GM12878 (cell line): ENCODE measurements at regions not wholly inside any gene's neighbourhood (a gene's known extent, or its start where the extent isn't known, plus 50 kb on each side); places are given as distances from the start of the nearest gene placed in this dataset.

ENCODE experiments used
- ATAC-seq: fragments of 200-7000 bp; cut with Tn5 transposase; 3 replicates; pipeline ENCODE4 v1.9.1; 2020; ENCODE audit warnings: mild to moderate bottlenecking, moderate library complexity
- BruUV-seq: library from RNA; stranded (reverse); fragments of 400-500 nt; replicated peaks from 2 replicates; lab custom pipeline; 2021; lab: Mats Ljungman, UMichigan
- CTCF ChIA-PET: fragments of 300-600 bp; sonication (Branson Sonifier 250); formaldehyde crosslinking; extraction: SDS; loops from one replicate; lab custom pipeline; 2021; ENCODE audit warnings: inconsistent platforms; lab: Yijun Ruan, JAX
- POLR2A ChIA-PET: fragments of 350-600 bp; formaldehyde crosslinking; extraction: SDS; loops from one replicate; lab custom pipeline; 2021; ENCODE audit warnings: inconsistent platforms; lab: Charles Lee
- RAD21 ChIA-PET: fragments of 300-600 bp; sonication (Branson Sonifier 250); formaldehyde crosslinking; loops from one replicate; lab custom pipeline; 2023; ENCODE audit warnings: antibody characterized with exemption; ENCODE audit not compliant: unreplicated experiment; lab: Charles Lee
- SMC1A ChIA-PET: fragments of 300-600 bp; sonication (Branson Sonifier 250); formaldehyde crosslinking; loops from one replicate; lab custom pipeline; 2023; ENCODE audit not compliant: unreplicated experiment, uncharacterized antibody; lab: Charles Lee
- DNase-seq: peaks from one replicate; pipeline ENCODE4 v3.0.0-alpha.2; 2011; ENCODE audit warnings: low read depth, low spot score
- FAIRE-seq: peaks from 3 replicates; lab custom pipeline; 2011; peaks lifted over from hg19 to GRCh38; lab: Jason Lieb, UNC
- H2AFZ ChIP-seq: 2 replicates; pipeline ENCODE4 v1.6.0; 2011; ENCODE audit warnings: low read depth, low read length, control low read depth; ENCODE audit not compliant: control insufficient read depth
- H3K27ac ChIP-seq: 2 replicates; pipeline ENCODE4 v1.5.1; 2011; ENCODE audit warnings: control low read depth; ENCODE audit not compliant: control insufficient read depth, insufficient read depth
- H3K27me3 ChIP-seq, 2 experiments: replicated peaks in 1 of 2; 2 replicates each; pipeline versions ENCODE4 v1.6.0 to v1.6.1; 2011; ENCODE audit warnings: low read length in 1 of 2; ENCODE audit not compliant: control insufficient read depth in 2 of 2, insufficient read depth in 2 of 2
- H3K36me3 ChIP-seq, 2 experiments: 2 replicates each; pipeline ENCODE4 v1.5.1; 2011; ENCODE audit warnings: low read length in 1 of 2; ENCODE audit not compliant: control insufficient read depth in 2 of 2, insufficient read depth in 2 of 2
- H3K4me1 ChIP-seq: 2 replicates; pipeline ENCODE4 v1.6.1; 2011; ENCODE audit warnings: mild to moderate bottlenecking, low read length, moderate library complexity, mixed read lengths; ENCODE audit not compliant: control insufficient read depth, insufficient read depth
- H3K4me2 ChIP-seq: 2 replicates; pipeline ENCODE4 v1.6.0; 2011; ENCODE audit warnings: control low read depth; ENCODE audit not compliant: control insufficient read depth, insufficient read depth
- H3K4me3 ChIP-seq: fragments of 200-600 bp; sonication (generic); 2 replicates; pipeline ENCODE4 v1.5.1; 2016
- H3K79me2 ChIP-seq: 2 replicates; pipeline ENCODE4 v1.6.0; 2011; ENCODE audit warnings: low read length; ENCODE audit not compliant: control insufficient read depth, insufficient read depth
- H3K9ac ChIP-seq: 2 replicates; pipeline ENCODE4 v1.8.0; 2011; ENCODE audit warnings: low read length, control low read depth, mixed read lengths; ENCODE audit not compliant: control insufficient read depth, insufficient read depth
- H3K9me3 ChIP-seq: replicated peaks from 3 replicates; pipeline ENCODE4 v1.5.1; 2011; ENCODE audit warnings: mild to moderate bottlenecking, low read length; ENCODE audit not compliant: control insufficient read depth, insufficient read depth
- H4K20me1 ChIP-seq: 2 replicates; pipeline ENCODE4 v1.6.0; 2011; ENCODE audit not compliant: control insufficient read depth, insufficient read depth
- BACH1 ChIP-seq: fragments of 450-650 bp; IDR thresholded peaks from 2 replicates; pipeline ENCODE4 v1.6.1; 2017; ENCODE audit warnings: mild to moderate bottlenecking, borderline replicate concordance
- CHD4 ChIP-seq: fragments of 200-600 bp; sonication (generic); IDR thresholded peaks from 2 replicates; pipeline ENCODE4 v1.6.1; 2016; ENCODE audit warnings: mild to moderate bottlenecking
- DPF2 ChIP-seq: fragments of 450-650 bp; IDR thresholded peaks from 2 replicates; pipeline ENCODE4 v1.6.1; 2017; ENCODE audit warnings: mild to moderate bottlenecking
- HDAC2 ChIP-seq: fragments of 200-600 bp; sonication (generic); IDR thresholded peaks from 2 replicates; pipeline ENCODE4 v1.6.1; 2017
- KLF5 ChIP-seq: fragments of 450-650 bp; IDR thresholded peaks from 2 replicates; pipeline ENCODE4 v1.6.1; 2014; ENCODE audit warnings: mild to moderate bottlenecking; ENCODE audit not compliant: partially characterized antibody
- MTA2 ChIP-seq: fragments of 450-650 bp; IDR thresholded peaks from 2 replicates; pipeline ENCODE4 v1.6.1; 2016; ENCODE audit warnings: low read depth, mild to moderate bottlenecking, moderate library complexity
- SIN3A ChIP-seq: IDR thresholded peaks from 2 replicates; pipeline ENCODE4 v1.6.1; 2012; ENCODE audit warnings: low read depth, low read length, improper control_type of control experiment
- SREBF2 ChIP-seq: IDR thresholded peaks from 2 replicates; pipeline ENCODE4 v1.6.1; 2012; ENCODE audit warnings: mild to moderate bottlenecking, low read length
- SUZ12 ChIP-seq: fragments of 200-600 bp; sonication (generic); IDR thresholded peaks from one replicate; pipeline ENCODE4 v1.6.1; 2018; ENCODE audit warnings: antibody characterized with exemption, mild to moderate bottlenecking; ENCODE audit not compliant: unreplicated experiment
- TARDBP ChIP-seq: IDR thresholded peaks from 2 replicates; pipeline ENCODE4 v1.6.1; 2016; ENCODE audit warnings: borderline replicate concordance
- TBL1XR1 ChIP-seq: IDR thresholded peaks from 2 replicates; pipeline ENCODE4 v1.6.1; 2012; ENCODE audit warnings: low read depth, low read length, improper control_type of control experiment
- ZNF217 ChIP-seq: fragments of 450-650 bp; IDR thresholded peaks from 2 replicates; pipeline ENCODE4 v1.6.1; 2017; ENCODE audit warnings: antibody characterized with exemption, mild to moderate bottlenecking
- WGBS: methylation state at CpG from one replicate; pipeline ENCODE4 v1.1.6; 2016; ENCODE audit warnings: low lambda C conversion rate; ENCODE audit not compliant: insufficient replicate concordance, insufficient coverage; ENCODE audit errors: missing lambda C conversion rate; 5-methylcytosine and 5-hydroxymethylcytosine counted together
- in situ Hi-C: fragments of 300-500 bp; cut with MboI; formaldehyde crosslinking; loops from 9 replicates; pipeline ENCODE4 v1.14.3; 2018; ENCODE audit warnings: mixed read lengths
- intact Hi-C: fragments of 100-400 bp; cut with micrococcal nuclease; formaldehyde crosslinking; loops from one replicate; pipeline ENCODE4 v1.14.2; 2022; ENCODE audit not compliant: unreplicated experiment
- TF ChIP-seq, protein P1 (sequence below): IDR thresholded peaks from 2 replicates; pipeline ENCODE4 v1.6.1; 2012; ENCODE audit warnings: low read depth, low read length, improper control_type of control experiment
- TF ChIP-seq, protein P2 (sequence below): fragments of 450-650 bp; IDR thresholded peaks from 2 replicates; pipeline ENCODE4 v1.6.1; 2017; ENCODE audit warnings: antibody characterized with exemption, mild to moderate bottlenecking, moderate library complexity
- TF ChIP-seq, protein P3 (sequence below): fragments of 450-650 bp; formaldehyde crosslinking; IDR thresholded peaks from 2 replicates; pipeline ENCODE4 v1.4.0; 2022; ENCODE audit warnings: mild to moderate bottlenecking, moderate library complexity

GRCh38 chr22:22754268-22754657 lies 109.8 kb downstream of the GGTLC2 start (continued):
- TF ChIP-seq MTA2 (no peak), KLF5 (no peak)

DNA sequence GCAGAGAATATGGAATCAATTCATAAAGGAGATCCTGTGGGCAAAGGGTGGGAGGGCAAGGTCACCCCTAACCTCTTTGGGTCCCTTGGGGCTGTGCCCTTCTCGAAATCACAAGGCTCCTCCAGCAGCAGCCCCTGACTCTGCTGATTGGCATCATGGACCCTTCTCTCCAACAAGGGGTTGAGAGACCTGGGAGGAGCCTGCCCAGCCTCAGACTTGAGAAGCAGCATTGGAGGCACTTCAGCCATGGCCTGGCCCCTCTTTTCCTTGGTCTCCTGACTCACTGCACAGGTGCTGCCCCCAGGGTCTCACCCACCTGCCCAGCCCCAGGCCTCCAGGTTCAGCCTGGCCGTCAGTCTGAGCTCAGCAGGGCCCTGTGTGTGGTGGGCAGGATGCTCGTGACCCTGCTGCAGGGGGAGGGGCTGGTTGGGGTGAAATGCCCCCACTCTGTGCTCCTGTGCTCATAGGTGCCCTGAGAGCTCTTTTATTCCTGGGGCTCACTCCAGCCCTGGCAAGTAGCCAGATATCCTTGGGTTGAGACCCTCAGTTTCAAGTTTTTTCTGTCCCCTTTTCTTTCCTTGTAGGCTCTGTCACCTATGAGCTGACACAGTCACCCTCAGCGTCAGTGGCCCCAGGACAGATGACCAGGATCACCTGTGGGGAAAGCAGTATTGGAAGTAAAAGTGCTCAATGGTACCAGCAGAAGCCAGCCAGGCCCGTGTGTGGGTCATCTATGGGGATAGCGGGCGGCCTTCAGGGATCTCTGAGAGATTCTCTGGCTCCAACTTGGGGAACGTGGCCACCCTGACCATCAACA lies 110.8 kb downstream of the GGTLC2 start:
- no peaks in the 10 kb centered on the region for H3K4me1 ChIP-seq
- H3K4me2 ChIP-seq = no peak overlapping the region
- H2AFZ ChIP-seq = no peak overlapping the region
- H3K9me3 ChIP-seq = no peaks in the 10 kb centered on the region
- ChIA-PET SMC1A (interaction anchor here (1.7 kb wide), 1 partner anchor 10 kb away, joined by 4 read pairs; no protein-coding TSS in a partner anchor), POLR2A (no interaction called here), RAD21 (no interaction called here), CTCF (interaction anchor here (2.5 to 6.7 kb wide), 3 partner anchors 10 to 202 kb away, joined by 13 to 86 read pairs (median 55); no protein-coding TSS in a partner anchor)
- H3K79me2 ChIP-seq = no peaks in the 10 kb centered on the region
- no peaks in the 10 kb centered on the region for H4K20me1 ChIP-seq
- no peaks in the 10 kb centered on the region for H3K27me3 ChIP-seq
- FAIRE-seq (no peak), DNase-seq (no peak), ATAC-seq (no peak)
- no TSS peak for BruUV-seq
- H3K9ac ChIP-seq = no peak overlapping the region
- H3K27ac ChIP-seq = no peak overlapping the region
- H3K36me3 ChIP-seq = no peaks in the 10 kb centered on the region
- intact Hi-C loops (loop anchor here (5.0 kb wide), 1 partner anchor 47 kb away; no protein-coding TSS in a partner anchor), in situ Hi-C loops (no loop called here)
- 17% methylated on average over 7 of the region's 8 CpGs for WGBS
- H3K4me3 ChIP-seq = no peak overlapping the region
- TF ChIP-seq BACH1 (no peak), SREBF2 (no peak), ZNF217 (no peak), CHD4 (no peak), SUZ12 (no peak), SIN3A (no peak), DPF2 (no peak), TARDBP (no peak), TBL1XR1 (no peak), HDAC2 (no peak)
- TF ChIP-seq, protein P1, sequence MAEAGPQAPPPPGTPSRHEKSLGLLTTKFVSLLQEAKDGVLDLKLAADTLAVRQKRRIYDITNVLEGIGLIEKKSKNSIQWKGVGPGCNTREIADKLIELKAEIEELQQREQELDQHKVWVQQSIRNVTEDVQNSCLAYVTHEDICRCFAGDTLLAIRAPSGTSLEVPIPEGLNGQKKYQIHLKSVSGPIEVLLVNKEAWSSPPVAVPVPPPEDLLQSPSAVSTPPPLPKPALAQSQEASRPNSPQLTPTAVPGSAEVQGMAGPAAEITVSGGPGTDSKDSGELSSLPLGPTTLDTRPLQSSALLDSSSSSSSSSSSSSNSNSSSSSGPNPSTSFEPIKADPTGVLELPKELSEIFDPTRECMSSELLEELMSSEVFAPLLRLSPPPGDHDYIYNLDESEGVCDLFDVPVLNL = no peak
- TF ChIP-seq, protein P2, sequence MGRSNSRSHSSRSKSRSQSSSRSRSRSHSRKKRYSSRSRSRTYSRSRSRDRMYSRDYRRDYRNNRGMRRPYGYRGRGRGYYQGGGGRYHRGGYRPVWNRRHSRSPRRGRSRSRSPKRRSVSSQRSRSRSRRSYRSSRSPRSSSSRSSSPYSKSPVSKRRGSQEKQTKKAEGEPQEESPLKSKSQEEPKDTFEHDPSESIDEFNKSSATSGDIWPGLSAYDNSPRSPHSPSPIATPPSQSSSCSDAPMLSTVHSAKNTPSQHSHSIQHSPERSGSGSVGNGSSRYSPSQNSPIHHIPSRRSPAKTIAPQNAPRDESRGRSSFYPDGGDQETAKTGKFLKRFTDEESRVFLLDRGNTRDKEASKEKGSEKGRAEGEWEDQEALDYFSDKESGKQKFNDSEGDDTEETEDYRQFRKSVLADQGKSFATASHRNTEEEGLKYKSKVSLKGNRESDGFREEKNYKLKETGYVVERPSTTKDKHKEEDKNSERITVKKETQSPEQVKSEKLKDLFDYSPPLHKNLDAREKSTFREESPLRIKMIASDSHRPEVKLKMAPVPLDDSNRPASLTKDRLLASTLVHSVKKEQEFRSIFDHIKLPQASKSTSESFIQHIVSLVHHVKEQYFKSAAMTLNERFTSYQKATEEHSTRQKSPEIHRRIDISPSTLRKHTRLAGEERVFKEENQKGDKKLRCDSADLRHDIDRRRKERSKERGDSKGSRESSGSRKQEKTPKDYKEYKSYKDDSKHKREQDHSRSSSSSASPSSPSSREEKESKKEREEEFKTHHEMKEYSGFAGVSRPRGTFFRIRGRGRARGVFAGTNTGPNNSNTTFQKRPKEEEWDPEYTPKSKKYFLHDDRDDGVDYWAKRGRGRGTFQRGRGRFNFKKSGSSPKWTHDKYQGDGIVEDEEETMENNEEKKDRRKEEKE = no peak
- TF ChIP-seq, protein P3, sequence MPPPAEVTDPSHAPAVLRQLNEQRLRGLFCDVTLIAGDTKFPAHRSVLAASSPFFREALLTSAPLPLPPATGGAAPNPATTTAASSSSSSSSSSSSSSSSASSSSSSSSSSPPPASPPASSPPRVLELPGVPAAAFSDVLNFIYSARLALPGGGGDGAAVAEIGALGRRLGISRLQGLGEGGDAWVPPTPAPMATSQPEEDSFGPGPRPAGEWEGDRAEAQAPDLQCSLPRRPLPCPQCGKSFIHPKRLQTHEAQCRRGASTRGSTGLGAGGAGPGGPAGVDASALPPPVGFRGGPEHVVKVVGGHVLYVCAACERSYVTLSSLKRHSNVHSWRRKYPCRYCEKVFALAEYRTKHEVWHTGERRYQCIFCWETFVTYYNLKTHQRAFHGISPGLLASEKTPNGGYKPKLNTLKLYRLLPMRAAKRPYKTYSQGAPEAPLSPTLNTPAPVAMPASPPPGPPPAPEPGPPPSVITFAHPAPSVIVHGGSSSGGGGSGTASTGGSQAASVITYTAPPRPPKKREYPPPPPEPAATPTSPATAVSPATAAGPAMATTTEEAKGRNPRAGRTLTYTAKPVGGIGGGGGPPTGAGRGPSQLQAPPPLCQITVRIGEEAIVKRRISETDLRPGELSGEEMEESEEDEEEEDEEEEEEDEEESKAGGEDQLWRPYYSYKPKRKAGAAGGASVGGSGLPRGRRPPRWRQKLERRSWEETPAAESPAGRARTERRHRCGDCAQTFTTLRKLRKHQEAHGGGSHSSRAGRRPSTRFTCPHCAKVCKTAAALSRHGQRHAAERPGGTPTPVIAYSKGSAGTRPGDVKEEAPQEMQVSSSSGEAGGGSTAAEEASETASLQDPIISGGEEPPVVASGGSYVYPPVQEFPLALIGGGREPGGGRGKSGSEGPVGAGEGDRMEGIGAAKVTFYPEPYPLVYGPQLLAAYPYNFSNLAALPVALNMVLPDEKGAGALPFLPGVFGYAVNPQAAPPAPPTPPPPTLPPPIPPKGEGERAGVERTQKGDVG (CRISPR knock-in tag) = no peak
